HuH-7.5 (cell line): ENCODE measurements at regions not wholly inside any gene's neighbourhood (a gene's known extent, or its start where the extent isn't known, plus 50 kb on each side); places are given as distances from the start of the nearest gene placed in this dataset.

Experiments
- DNase-seq: peaks from one replicate; pipeline ENCODE4 v3.0.0; 2011; ENCODE audit warnings: low spot score

GRCh38 chr12:91622981-91623380 is 440.4 kb upstream of the DCN start:
- DNase-seq = no peak

DNA sequence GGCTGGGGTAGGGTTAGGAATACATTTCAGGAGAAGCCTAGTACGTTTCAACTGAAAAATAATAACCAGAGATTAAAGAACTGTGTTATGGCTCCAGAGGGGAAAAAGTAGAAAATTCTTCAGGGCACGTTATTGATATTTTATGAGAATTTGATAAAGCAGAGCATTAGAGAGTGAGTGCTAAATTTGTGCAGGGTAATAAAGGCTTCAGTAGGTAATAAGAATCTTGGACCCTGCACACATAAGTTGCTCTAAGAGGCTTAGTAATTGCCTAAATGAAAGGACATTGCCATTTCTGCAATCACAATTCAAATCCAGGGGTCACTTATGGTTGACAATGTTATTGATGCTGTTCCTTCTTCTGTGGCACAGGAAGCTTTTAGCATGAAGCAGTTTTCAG is 439.4 kb upstream of the DCN start:
- no peak for DNase-seq

DNA sequence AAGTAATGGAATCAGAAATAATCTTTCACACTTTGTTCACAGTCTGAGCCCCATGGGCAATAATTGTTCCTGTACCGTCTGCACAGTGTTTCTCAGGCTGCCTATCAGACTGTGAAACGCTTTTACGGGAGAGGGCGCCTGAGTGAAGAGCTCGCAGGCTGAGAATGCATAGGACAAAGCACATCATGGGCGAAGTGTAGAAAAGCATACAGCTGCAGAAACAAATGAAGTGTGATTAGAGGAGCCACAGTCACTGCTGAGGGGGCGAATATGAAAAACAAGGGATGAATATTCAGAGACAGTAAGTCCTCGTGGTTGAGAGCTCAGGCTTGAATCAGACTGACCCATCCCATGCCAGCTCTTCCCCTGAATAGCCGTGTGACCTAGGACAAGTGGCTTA is 438.4 kb upstream of the DCN start:
- DNase-seq = no peak

- no peak for DNase-seq
Observed at GRCh38 chr12:91620422-91620821, 437.8 kb upstream of the DCN start.

- no peak for DNase-seq
Observed at GRCh38 chr12:91618281-91618680, 435.7 kb upstream of the DCN start.

- DNase-seq = no peak
Observed at GRCh38 chr12:91617818-91618217, 435.2 kb upstream of the DCN start.

DNA sequence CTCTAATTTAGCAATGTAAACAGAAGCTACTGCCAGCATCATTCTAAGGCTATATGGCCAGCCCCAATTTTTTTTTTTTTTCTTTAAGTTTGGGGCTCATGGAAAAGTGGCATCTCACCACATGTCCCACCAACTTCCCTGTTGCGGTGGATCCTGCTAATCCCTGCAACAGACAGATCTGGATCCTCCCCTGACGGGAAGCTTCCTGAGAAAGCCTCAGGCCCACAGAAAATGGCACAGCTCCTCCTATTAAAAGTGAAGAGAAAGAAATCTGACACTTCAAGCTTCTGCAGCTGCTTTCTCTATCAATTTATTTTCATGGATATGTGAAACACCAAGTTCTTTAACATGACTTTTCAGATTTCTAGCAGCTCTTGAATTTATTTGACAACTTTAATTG is 433.8 kb upstream of the DCN start:
- no peak for DNase-seq

- DNase-seq = no peak
Observed at GRCh38 chr12:91613223-91613779, 430.7 kb upstream of the DCN start.

- DNase-seq = no peak
Observed at GRCh38 chr12:91610561-91610960, 427.9 kb upstream of the DCN start.

- no peak for DNase-seq
Observed at GRCh38 chr12:91609283-91609682, 426.7 kb upstream of the DCN start.

DNA sequence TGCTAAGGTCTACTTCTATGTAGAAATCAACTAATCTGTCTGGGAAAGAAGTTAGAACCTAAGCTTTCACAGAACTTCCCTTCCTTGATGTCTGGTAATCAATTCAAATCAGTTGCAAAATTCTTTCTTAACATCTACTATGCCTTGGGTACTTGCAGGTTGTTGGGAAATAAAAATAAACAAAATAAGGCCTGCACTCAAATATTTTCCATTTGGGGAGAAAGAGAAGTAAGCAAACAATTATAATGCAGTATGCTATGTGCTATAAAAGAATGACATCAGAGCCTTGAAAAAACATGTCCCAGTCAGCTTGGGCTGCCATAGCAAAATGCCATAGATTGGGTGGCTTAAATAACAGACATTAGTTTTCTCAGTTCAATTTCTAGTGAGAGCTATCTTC is 425.9 kb upstream of the DCN start:
- no peak for DNase-seq

GRCh38 chr12:91606662-91607377 is 424.2 kb upstream of the DCN start:
- no peak for DNase-seq

DNA sequence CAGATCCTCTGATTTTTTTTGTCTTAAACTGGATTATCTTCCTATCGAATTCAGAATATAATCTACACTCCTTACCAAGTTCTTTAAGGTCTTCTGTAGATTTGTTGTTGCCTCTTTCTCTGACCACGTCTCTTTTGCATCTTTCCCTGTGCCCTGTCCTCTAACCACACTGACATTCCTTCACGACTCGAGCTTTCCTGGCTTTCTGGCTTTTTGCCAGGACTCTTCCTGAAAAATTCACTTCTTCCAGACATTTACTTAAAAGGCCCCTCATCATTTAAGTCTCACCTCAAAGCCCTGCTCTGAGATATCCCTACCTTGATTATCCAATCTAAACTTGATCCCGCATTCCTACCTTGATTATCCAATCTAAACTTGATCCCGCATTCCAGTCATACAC is 422.3 kb upstream of the DCN start:
- DNase-seq = no peak

DNA sequence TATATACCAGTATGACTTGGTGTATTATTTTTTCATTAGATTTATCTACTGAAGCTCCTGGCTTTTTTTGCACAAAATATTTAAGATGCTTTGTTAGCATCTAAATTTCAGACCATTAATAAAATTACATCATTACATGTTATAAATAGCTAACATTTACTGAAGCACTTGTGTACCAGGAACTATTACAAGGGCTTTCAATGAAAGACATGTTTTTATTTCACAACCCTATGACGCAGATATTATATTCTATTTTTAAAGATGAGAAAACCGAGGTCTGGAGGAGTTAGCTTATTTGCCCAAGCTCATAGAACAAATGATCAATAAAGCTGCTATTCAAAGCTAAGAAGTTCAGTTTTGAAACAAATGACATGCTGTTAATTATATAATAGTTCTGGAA is 420.4 kb upstream of the DCN start:
- DNase-seq = no peak

DNA sequence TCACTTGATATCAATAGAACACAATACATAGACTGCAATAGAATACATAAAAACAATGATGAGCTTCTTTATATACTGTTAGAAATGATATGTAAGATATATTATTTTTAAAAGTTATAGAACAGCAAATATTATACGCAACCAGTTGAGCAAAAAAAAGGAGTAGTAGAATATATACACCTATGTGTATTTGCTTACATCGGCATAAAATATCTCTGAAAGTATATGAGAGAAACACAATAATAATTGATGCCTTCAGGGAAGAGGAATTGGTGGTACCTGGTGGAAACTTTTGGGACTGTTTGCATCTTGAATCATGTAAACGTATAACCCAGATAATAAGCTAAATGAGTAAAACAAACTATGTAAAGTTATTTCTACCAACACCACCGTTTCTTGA is 418.4 kb upstream of the DCN start:
- no peak for DNase-seq

DNA sequence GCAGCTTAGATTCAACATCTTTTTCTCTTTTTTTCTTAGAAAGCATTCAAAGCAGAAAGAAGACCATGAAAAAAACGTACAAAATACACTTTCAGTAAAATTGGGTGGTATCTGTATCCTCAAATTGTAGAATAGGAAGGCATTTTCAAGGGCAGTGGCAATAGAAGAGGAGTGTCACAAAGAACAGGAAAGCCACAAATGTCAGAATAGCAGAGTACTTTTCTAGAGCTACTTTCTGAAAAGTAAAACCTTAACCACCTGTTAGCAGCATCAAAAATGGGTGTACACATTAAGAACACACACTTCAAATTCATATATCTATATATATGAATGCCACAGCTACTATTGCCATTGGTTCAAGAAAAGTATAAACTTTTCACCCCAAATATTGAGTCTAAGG is 412.1 kb upstream of the DCN start:
- no peak for DNase-seq

DNA sequence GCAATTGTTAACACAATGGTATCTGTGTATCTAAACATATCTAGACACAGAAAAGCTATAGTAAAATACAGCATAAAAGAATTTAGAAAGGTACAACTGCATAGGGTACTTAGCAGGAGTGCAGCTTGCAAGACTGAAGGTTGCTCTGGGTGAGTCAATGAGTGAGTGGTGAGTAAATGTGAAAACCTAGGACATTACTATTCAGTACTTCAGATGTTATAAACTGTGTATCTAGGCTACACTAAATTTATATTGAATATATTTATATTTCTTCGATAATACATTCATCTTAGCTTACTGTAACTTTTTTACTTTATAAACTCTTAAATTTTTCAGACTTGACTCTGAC is 409.0 kb upstream of the DCN start:
- no peak for DNase-seq

GRCh38 chr12:91590966-91591638 is 408.5 kb upstream of the DCN start:
- DNase-seq = no peak

DNA sequence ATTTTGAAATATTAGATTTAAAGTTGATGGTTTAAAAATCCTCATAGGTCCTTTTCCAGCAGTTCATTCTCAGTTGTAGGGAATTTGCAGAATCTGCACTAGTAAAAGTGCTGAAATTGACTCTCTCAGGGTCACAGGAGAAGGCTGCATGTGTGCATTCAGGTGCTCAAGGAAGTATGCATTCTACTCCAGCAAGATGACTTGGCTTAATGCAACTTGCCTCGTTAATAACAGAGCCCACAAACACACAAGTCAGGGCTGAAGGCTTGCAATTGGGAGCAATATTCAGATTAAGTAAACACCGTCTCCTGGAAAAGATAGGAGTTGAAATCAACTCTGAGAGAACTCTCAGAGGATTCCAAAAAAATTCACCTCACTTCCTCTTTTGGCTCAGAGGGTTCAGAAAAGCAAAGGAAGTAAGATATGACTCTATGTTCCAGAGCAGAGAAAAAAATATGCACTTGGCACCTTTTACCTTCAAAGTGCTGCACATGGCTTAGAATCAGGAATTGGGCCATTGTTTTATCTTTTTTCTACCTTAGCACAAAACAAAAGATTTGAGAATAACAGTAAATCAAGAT is 406.3 kb upstream of the DCN start:
- DNase-seq = no peak

GRCh38 chr12:91586015-91586414 is 403.4 kb upstream of the DCN start:
- DNase-seq = no peak

- no peak for DNase-seq
Observed at GRCh38 chr12:91582811-91583210, 400.2 kb upstream of the DCN start.

DNA sequence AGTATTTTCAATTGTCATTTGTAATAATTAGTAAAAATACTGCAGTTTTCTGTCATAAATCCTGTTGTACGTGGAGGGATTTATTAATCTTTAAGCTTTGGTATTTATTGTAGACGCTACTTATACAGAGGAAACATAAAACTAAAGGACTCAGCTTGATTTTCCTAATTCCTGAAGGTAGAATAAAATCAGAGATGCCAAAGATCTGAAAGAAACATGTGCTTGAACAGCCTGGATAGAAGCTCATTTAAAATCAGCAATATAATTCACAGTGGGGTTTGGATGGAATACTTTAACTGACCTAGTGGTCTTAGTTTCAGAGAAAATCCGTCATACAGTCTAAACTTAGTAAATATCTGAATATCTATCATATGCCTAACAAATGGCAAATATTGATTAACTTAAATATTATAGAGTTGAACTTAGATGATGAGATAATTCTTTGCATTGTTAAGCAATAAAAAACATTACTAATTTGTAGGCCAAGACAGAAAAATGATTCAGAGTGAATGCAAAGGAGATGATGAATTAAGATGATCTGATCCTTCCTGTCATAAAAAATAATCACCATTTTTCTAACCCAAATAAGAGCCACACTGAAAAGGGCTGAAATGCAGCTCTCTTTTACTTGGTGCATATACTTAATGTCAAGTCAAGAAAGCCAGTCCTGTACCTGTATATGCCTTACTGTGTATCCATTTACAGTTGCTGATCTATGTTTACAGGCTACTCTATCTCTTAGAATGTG is 397.1 kb upstream of the DCN start:
- no peak for DNase-seq
